ENCODE measurements at regions not wholly inside any gene's neighbourhood (a gene's known extent, or its start where the extent isn't known, plus 50 kb on each side); places are given as distances from the start of the nearest gene placed in this dataset.
"Not testable (repeated sequence)": the region's sequence is repeated elsewhere in the genome, so short reads cannot be mapped to it uniquely, and the experiment has no call there.

DNA sequence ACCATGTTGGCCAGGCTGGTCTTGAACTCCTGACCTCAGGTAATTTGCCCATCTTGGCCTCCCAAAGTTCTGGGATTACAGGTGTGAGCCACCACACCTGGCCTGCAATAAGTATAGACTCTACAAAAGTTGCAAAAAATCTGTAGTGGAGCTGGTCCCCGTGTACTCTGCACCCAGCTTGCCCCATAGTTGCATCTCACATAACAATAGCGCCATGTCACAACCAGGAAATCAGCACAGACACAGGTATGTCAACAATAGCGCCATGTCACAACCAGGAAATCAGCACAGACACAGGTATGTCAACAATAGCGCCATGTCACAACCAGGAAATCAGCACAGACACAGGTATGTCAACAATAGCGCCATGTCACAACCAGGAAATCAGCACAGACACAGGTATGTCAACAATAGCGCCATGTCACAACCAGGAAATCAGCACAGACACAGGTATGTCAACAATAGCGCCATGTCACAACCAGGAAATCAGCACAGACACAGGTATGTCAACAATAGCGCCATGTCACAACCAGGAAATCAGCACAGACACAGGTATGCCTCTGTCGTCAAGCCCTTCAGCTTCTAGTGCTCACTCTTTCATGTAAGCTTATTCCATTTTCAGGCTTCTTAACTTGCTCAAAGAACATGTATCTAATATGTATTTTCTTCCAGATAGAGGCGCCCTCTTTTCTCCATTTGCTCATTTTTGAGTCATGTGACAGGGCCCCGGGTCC is 116.3 kb downstream of the ZNF664 start:
- TF ChIP-seq, protein P1, sequence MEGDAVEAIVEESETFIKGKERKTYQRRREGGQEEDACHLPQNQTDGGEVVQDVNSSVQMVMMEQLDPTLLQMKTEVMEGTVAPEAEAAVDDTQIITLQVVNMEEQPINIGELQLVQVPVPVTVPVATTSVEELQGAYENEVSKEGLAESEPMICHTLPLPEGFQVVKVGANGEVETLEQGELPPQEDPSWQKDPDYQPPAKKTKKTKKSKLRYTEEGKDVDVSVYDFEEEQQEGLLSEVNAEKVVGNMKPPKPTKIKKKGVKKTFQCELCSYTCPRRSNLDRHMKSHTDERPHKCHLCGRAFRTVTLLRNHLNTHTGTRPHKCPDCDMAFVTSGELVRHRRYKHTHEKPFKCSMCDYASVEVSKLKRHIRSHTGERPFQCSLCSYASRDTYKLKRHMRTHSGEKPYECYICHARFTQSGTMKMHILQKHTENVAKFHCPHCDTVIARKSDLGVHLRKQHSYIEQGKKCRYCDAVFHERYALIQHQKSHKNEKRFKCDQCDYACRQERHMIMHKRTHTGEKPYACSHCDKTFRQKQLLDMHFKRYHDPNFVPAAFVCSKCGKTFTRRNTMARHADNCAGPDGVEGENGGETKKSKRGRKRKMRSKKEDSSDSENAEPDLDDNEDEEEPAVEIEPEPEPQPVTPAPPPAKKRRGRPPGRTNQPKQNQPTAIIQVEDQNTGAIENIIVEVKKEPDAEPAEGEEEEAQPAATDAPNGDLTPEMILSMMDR (IDR thresholded peaks at IDR 0.05) = not testable (repeated sequence)
- not testable (repeated sequence) for TF ChIP-seq POLR2A (IDR thresholded peaks at IDR 0.05)

All from testis (tissue), 2 donors.